Hepatocyte (in vitro differentiated cells): ENCODE measurements at regions not wholly inside any gene's neighbourhood (a gene's known extent, or its start where the extent isn't known, plus 50 kb on each side); places are given as distances from the start of the nearest gene placed in this dataset.

Experiments used
- DNase-seq: peaks from one replicate; pipeline ENCODE4 v3.0.0-alpha.2; 2016; ENCODE audit warnings: low spot score
- H2AFZ ChIP-seq: fragments of 200-600 bp; sonication (generic); 2 replicates; pipeline ENCODE4 v1.6.0; 2016; ENCODE audit warnings: antibody characterized with exemption, mild to moderate bottlenecking
- H3K27ac ChIP-seq: fragments of 200-600 bp; sonication (generic); 2 replicates; pipeline ENCODE4 v1.5.1; 2016; ENCODE audit warnings: mild to moderate bottlenecking
- H3K27me3 ChIP-seq: fragments of 200-600 bp; sonication (generic); 2 replicates; pipeline ENCODE4 v1.6.1; 2016
- H3K36me3 ChIP-seq: fragments of 200-600 bp; sonication (generic); replicated peaks from 2 replicates; pipeline ENCODE4 v1.5.1; 2016; ENCODE audit warnings: low read depth; ENCODE audit not compliant: insufficient read depth
- H3K4me1 ChIP-seq: fragments of 200-600 bp; sonication (generic); 2 replicates; pipeline ENCODE4 v1.5.1; 2016; ENCODE audit warnings: mild to moderate bottlenecking, moderate library complexity; ENCODE audit not compliant: insufficient read depth
- H3K4me2 ChIP-seq: fragments of 200-600 bp; sonication (generic); 2 replicates; pipeline ENCODE4 v1.6.0; 2016
- H3K4me3 ChIP-seq: fragments of 200-600 bp; sonication (generic); 2 replicates; pipeline ENCODE4 v1.5.1; 2016; ENCODE audit warnings: mild to moderate bottlenecking
- H3K79me2 ChIP-seq: fragments of 200-600 bp; sonication (generic); 2 replicates; pipeline ENCODE4 v1.6.0; 2017; ENCODE audit warnings: mild to moderate bottlenecking
- H3K9me2 ChIP-seq: fragments of 200-600 bp; sonication (generic); replicated peaks from 2 replicates; pipeline ENCODE4 v1.6.0; 2017; ENCODE audit warnings: mild to moderate bottlenecking; ENCODE audit not compliant: insufficient read depth
- H3K9me3 ChIP-seq: fragments of 200-600 bp; sonication (generic); 2 replicates; pipeline ENCODE4 v1.5.1; 2016; ENCODE audit warnings: low read depth, mild to moderate bottlenecking
- H4K20me1 ChIP-seq: fragments of 200-600 bp; sonication (generic); 2 replicates; pipeline ENCODE4 v1.6.0; 2016; ENCODE audit warnings: mild to moderate bottlenecking; ENCODE audit not compliant: insufficient read depth, poor library complexity, severe bottlenecking
- CTCF ChIP-seq: fragments of 200-600 bp; sonication (generic); IDR thresholded peaks from 2 replicates; pipeline ENCODE4 v1.5.1; 2016; ENCODE audit warnings: antibody characterized with exemption, mild to moderate bottlenecking; ENCODE audit not compliant: poor library complexity
- EZH2 ChIP-seq: fragments of 200-600 bp; sonication (generic); IDR thresholded peaks from 2 replicates; pipeline ENCODE4 v1.6.1; 2016; ENCODE audit warnings: antibody characterized with exemption, mild to moderate bottlenecking, borderline replicate concordance
- EZH2phosphoT487 ChIP-seq: fragments of 200-600 bp; sonication (generic); IDR thresholded peaks from one replicate; pipeline ENCODE4 v1.6.1; 2018; ENCODE audit warnings: antibody characterized with exemption, mild to moderate bottlenecking, low read depth, moderate library complexity; ENCODE audit not compliant: unreplicated experiment, severe bottlenecking
- WGBS: methylation state at CpG from one replicate; pipeline ENCODE4 v1.1.6; 2016; ENCODE audit warnings: low lambda C conversion rate; ENCODE audit errors: missing lambda C conversion rate; 5-methylcytosine and 5-hydroxymethylcytosine counted together

DNA sequence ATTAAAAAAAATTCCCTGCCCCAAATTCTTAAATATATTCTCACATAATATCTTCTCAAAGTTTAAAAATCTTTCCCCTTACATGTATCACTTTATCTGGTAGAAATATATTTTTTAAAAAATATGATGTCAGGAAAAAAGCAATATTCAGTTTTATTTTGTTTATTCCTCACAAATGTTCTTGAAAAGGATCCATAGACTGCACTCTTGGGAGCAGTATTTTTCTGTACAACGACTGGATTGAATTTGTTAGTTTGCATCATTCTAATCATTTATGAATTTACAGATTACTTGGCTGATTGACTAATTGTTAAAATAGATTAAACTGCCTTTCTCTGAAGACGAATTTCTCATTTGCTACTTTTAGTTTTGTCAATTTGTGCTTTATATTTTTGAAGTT is 468.1 kb upstream of the NOVA1 start:
- TF ChIP-seq EZH2 = no peak
- no peak for TF ChIP-seq CTCF
- TF ChIP-seq EZH2phosphoT487 = no peak
- WGBS = 44% methylated on average over 2 of the region's 2 CpGs
- H3K4me3 ChIP-seq = no peak overlapping the region

DNA sequence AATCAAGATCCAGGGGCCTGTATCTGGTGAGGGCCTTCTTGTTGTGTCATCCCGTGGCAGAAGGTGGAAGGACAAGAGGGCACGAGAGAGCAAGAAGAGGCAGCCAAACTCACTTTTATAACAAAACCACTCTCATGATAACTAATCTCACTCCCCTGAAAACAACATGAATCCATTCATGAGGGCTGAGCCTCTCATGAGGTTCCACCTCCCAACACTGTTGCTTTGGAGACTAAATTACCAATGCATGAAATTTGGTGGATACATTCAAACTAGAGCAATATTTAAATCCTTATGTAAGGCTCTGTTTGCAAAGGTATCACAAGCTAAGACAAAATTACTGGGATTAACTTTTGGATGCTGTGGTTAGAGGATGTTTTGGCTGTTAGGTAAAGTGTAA is 470.1 kb upstream of the NOVA1 start:
- Histone ChIP-seq H4K20me1 (no peaks in the 10 kb centered on the region), H2AFZ (no peak overlapping the region), H3K27me3 (no peaks in the 10 kb centered on the region), H3K79me2 (no peaks in the 10 kb centered on the region), H3K36me3 (no peaks in the 10 kb centered on the region), H3K9me2 (no peaks in the 10 kb centered on the region), H3K9me3 (no peaks in the 10 kb centered on the region), H3K4me1 (no peaks in the 10 kb centered on the region), H3K4me3 (no peak overlapping the region), H3K4me2 (no peak overlapping the region), H3K27ac (no peak overlapping the region)
- DNase-seq = no peak
- TF ChIP-seq EZH2phosphoT487 = no peak
- TF ChIP-seq EZH2 = no peak
- no peak for TF ChIP-seq CTCF
- WGBS = 75% methylated on average over 2 of the region's 2 CpGs

More for the DNA sequence above, 468.1 kb upstream of the NOVA1 start:
- no peaks in the 10 kb centered on the region for H3K9me2 ChIP-seq
- H3K4me2 ChIP-seq = no peak overlapping the region
- no peaks in the 10 kb centered on the region for H3K9me3 ChIP-seq
- no peaks in the 10 kb centered on the region for H3K27me3 ChIP-seq
- H3K4me1 ChIP-seq = no peaks in the 10 kb centered on the region
- no peaks in the 10 kb centered on the region for H3K79me2 ChIP-seq
- no peak overlapping the region for H3K27ac ChIP-seq
- H2AFZ ChIP-seq = no peak overlapping the region
- no peaks in the 10 kb centered on the region for H4K20me1 ChIP-seq
- DNase-seq = no peak
- no peaks in the 10 kb centered on the region for H3K36me3 ChIP-seq

DNA sequence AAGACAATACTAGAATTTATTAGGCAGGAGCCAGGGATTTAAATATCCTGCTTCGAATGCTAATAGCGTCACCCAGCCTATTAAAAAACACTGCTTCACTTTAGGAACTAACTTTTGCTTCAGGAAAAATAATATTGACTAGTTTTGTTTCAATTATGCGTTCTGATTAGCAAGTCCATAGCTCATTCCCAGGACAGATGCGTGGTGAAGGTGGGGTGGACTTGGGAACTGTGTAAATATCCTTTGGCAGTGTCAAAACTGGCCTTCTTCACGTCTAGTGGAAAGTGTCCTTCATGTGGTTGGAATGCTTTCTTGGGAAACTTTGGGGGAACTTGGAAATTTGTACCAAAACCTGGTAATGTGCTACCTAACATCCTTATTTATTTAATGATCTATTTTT is 474.8 kb upstream of the NOVA1 start:
- TF ChIP-seq EZH2phosphoT487 (no peak), CTCF (no peak), EZH2 (no peak)
- no peaks in the 10 kb centered on the region for H3K9me3 ChIP-seq
- no peaks in the 10 kb centered on the region for H3K79me2 ChIP-seq
- DNase-seq = no peak
- no peaks in the 10 kb centered on the region for H3K27me3 ChIP-seq
- no peaks in the 10 kb centered on the region for H4K20me1 ChIP-seq
- H3K9me2 ChIP-seq = no peaks in the 10 kb centered on the region
- H3K36me3 ChIP-seq = no peaks in the 10 kb centered on the region
- no peak overlapping the region for H3K4me3 ChIP-seq
- no peak overlapping the region for H2AFZ ChIP-seq
- H3K27ac ChIP-seq = no peak overlapping the region
- no peak overlapping the region for H3K4me2 ChIP-seq
- WGBS = 59% methylated on average over 5 of the region's 5 CpGs
- no peaks in the 10 kb centered on the region for H3K4me1 ChIP-seq

DNA sequence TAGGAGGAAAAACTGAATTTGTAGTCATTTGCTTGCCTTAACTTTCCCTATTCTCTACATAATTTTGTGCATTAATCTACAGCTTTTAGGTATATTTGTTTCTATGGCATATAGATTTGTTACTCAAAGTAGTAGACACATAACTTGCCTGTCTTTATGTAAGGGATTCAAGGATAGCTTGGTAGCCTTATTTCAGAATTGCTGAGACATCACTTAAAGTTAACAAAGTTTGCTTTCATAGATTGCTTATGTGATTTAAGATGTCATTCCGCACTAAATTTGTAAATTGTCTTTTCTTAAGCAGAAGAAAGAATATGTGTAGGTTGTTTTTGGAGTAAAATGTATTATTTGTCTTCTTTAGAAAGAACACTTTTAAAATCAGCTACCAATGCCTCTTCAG is 477.7 kb upstream of the NOVA1 start:
- H3K27me3 ChIP-seq = no peaks in the 10 kb centered on the region
- no peak overlapping the region for H2AFZ ChIP-seq
- no peak overlapping the region for H3K27ac ChIP-seq
- H3K4me1 ChIP-seq = no peaks in the 10 kb centered on the region
- no peaks in the 10 kb centered on the region for H4K20me1 ChIP-seq
- no peaks in the 10 kb centered on the region for H3K9me2 ChIP-seq
- no peaks in the 10 kb centered on the region for H3K36me3 ChIP-seq
- H3K4me2 ChIP-seq = no peak overlapping the region
- TF ChIP-seq EZH2phosphoT487 (no peak), EZH2 (no peak), CTCF (no peak)
- no peaks in the 10 kb centered on the region for H3K9me3 ChIP-seq
- WGBS = 92% methylated on average over 1 of the region's 1 CpG
- no peak for DNase-seq
- no peak overlapping the region for H3K4me3 ChIP-seq
- H3K79me2 ChIP-seq = no peaks in the 10 kb centered on the region
